ENCODE measurements at regions not wholly inside any gene's neighbourhood (a gene's known extent, or its start where the extent isn't known, plus 50 kb on each side); places are given as distances from the start of the nearest gene placed in this dataset.

DNA sequence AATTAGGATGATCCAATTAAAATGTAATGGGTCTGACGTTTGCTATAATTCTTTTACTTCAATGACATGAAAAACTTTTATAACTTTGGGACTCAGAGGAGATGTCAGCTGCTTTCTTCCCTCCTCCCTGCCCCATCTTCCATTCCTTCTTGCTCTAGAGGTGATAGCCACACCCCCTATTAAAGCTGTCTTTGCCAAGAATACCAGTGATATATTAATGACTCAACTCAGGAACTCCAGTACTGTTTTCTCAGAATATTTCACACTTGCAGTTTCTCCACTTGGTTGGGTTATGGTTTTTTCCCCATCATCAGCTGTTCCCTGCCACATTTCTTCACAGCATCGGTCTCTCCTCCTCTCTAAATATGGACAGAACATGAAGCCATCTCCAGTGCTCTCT is 184.0 kb downstream of the KCNE4 start:
- H3K56ac ChIP-seq (replicated peaks; ENCODE audit: insufficient read length, low read depth, low read length): no peak overlapping the region
- no peaks in the 10 kb centered on the region for H3K79me2 ChIP-seq (ENCODE audit: control insufficient read depth in 1 of 2, insufficient read depth in 2 of 2, low read length in 2 of 2)
- no peak overlapping the region for H3K18ac ChIP-seq (ENCODE audit: extremely low read depth, low read length)
- H3K23me2 ChIP-seq (ENCODE audit: low read depth, low read length): no peaks in the 10 kb centered on the region
- H2AFZ ChIP-seq (ENCODE audit: low read length): no peak overlapping the region
- H2BK5ac ChIP-seq (ENCODE audit: low read depth, low read length): no peak overlapping the region
- H2BK12ac ChIP-seq (ENCODE audit: low read depth, low read length): no peak overlapping the region
- no peak overlapping the region for H4K5ac ChIP-seq (ENCODE audit: insufficient read length, low read depth, low read length)
- FAIRE-seq (no peak), DNase-seq (ENCODE audit: low read depth in 1 of 2, low spot score in 2 of 2) (no peak)
- H4K91ac ChIP-seq (replicated peaks; ENCODE audit: insufficient read length, low read length): no peak overlapping the region
- H3K79me1 ChIP-seq (ENCODE audit: low read depth, low read length): no peaks in the 10 kb centered on the region
- H4K8ac ChIP-seq (ENCODE audit: extremely low read depth, insufficient read depth, low read length): no peak overlapping the region
- TF ChIP-seq SP1 (IDR thresholded peaks at IDR 0.05; ENCODE audit: low read depth, low read length): no peak
- no peak for TF ChIP-seq BACH1 (IDR thresholded peaks at IDR 0.05; ENCODE audit: low read length)
- no peak for TF ChIP-seq EZH2 (IDR thresholded peaks at IDR 0.05; ENCODE audit: low read depth, low read length, severe bottlenecking)
- no peak for TF ChIP-seq JUND (IDR thresholded peaks at IDR 0.05; ENCODE audit: low read length)
- no peak for TF ChIP-seq HDAC6 (IDR thresholded peaks at IDR 0.05; ENCODE audit: low read depth, low read length)
- TF ChIP-seq NANOG (IDR thresholded peaks at IDR 0.05; ENCODE audit: insufficient read depth, low read depth, low read length, poor library complexity, severe bottlenecking): no peak
- TF ChIP-seq RXRA (IDR thresholded peaks at IDR 0.05; ENCODE audit: insufficient read depth, low read depth, low read length): no peak
- TF ChIP-seq POU5F1 (IDR thresholded peaks at IDR 0.05; ENCODE audit: low read depth, low read length): no peak
- TF ChIP-seq, protein P1, sequence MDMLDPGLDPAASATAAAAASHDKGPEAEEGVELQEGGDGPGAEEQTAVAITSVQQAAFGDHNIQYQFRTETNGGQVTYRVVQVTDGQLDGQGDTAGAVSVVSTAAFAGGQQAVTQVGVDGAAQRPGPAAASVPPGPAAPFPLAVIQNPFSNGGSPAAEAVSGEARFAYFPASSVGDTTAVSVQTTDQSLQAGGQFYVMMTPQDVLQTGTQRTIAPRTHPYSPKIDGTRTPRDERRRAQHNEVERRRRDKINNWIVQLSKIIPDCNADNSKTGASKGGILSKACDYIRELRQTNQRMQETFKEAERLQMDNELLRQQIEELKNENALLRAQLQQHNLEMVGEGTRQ (IDR thresholded peaks at IDR 0.05; ENCODE audit: low read length): no peak
- TF ChIP-seq CHD2 (IDR thresholded peaks at IDR 0.05; ENCODE audit: low read length): no peak
- no peak for TF ChIP-seq RAD21 (IDR thresholded peaks at IDR 0.05 in 1 of 2, conservative IDR thresholded peaks at IDR 0.05 in 1 of 2; ENCODE audit: low read depth in 2 of 2, low read length in 2 of 2)
- H2BK20ac ChIP-seq (ENCODE audit: low read length): no peak overlapping the region
- H3K9me3 ChIP-seq (ENCODE audit: insufficient read depth in 2 of 2, low read depth in 1 of 2, low read length in 1 of 2): no peaks in the 10 kb centered on the region
- no peak overlapping the region for H3K27ac ChIP-seq (ENCODE audit: low read depth, low read length)
- no peaks in the 10 kb centered on the region for H3K4me1 ChIP-seq (replicated peaks in 1 of 4; ENCODE audit: control insufficient read depth in 3 of 4, insufficient read depth in 4 of 4, low read length in 3 of 4)
- no peak overlapping the region for H3K14ac ChIP-seq (ENCODE audit: insufficient read length)
- H3K4me3 ChIP-seq (ENCODE audit: extremely low read depth in 1 of 4, insufficient read depth in 2 of 4, low read depth in 3 of 4, low read length in 4 of 4): no peak overlapping the region
- ChIA-PET POLR2A (ENCODE audit: partially characterized antibody) (no interaction called here), CTCF (ENCODE audit: partially characterized antibody) (interaction anchor here (1.7 to 2.0 kb wide), 3 partner anchors 11 to 263 kb away, joined by 6 to 10 read pairs (median 7); no protein-coding TSS in a partner anchor)
- H2BK15ac ChIP-seq (ENCODE audit: low read length): no peak overlapping the region
- H3K23ac ChIP-seq (ENCODE audit: insufficient read length): no peak overlapping the region
- no peak overlapping the region for H3K9ac ChIP-seq (replicated peaks in 1 of 4; ENCODE audit: extremely low read depth in 1 of 4, low read depth in 3 of 4, low read length in 3 of 4)
- whole genome bisulfite sequencing, 2 experiments (ENCODE audit: extremely low coverage in 1 of 2, insufficient coverage in 1 of 2, insufficient read length in 1 of 2, insufficient replicate concordance in 2 of 2, low coverage in 1 of 2, low lambda C conversion rate in 2 of 2, missing lambda C conversion rate in 1 of 2): 98% methylated on average over 2 of the region's 2 CpGs; no CpG with 5 or more reads in 1 of the 2 experiments
- no peak overlapping the region for H3K4ac ChIP-seq (replicated peaks; ENCODE audit: insufficient read length, low read depth, low read length)
- no peaks in the 10 kb centered on the region for H3K27me3 ChIP-seq (replicated peaks in 1 of 4; ENCODE audit: control insufficient read depth in 3 of 4, extremely low read depth in 1 of 4, insufficient read depth in 3 of 4, low read length in 3 of 4)
- H2AK5ac ChIP-seq (ENCODE audit: low read depth, low read length): no peak overlapping the region
- no peaks in the 10 kb centered on the region for H4K20me1 ChIP-seq (replicated peaks in 1 of 2; ENCODE audit: control insufficient read depth in 1 of 2, insufficient read depth in 2 of 2, low read length in 2 of 2)
- H3K36me3 ChIP-seq (ENCODE audit: control insufficient read depth in 2 of 4, insufficient read depth in 4 of 4, low read length in 3 of 4): no peaks in the 10 kb centered on the region
- no peak overlapping the region for H3K4me2 ChIP-seq (ENCODE audit: insufficient read depth in 1 of 2, low read depth in 2 of 2, low read length in 2 of 2)
- no peak overlapping the region for H2BK120ac ChIP-seq (replicated peaks; ENCODE audit: low read depth, low read length)

Measured in H1 (cell line).